IMR-90 (cell line): ENCODE measurements at regions not wholly inside any gene's neighbourhood (a gene's known extent, or its start where the extent isn't known, plus 50 kb on each side); places are given as distances from the start of the nearest gene placed in this dataset.

Experiments
- ATAC-seq: fragments of 200-7000 bp; cut with Tn5 transposase; 2 replicates; pipeline ENCODE4 v1.9.1; 2020; ENCODE audit warnings: low read depth, mild to moderate bottlenecking, moderate library complexity
- BruUV-seq: library from RNA; stranded (reverse); fragments of 400-500 nt; replicated peaks from 2 replicates; lab custom pipeline; 2021; lab: Mats Ljungman, UMichigan
- CTCF ChIA-PET: fragments of 300-600 bp; formaldehyde crosslinking; extraction: SDS; loops from one replicate; lab custom pipeline; 2021; ENCODE audit warnings: antibody characterized with exemption; lab: Yijun Ruan, JAX
- POLR2A ChIA-PET: fragments of 300-600 bp; sonication (Branson Sonifier 250); formaldehyde crosslinking; loops from one replicate; lab custom pipeline; 2022; ENCODE audit warnings: antibody characterized with exemption; ENCODE audit not compliant: unreplicated experiment; lab: Charles Lee
- DNase-seq: peaks from one replicate; pipeline ENCODE4 v3.0.0; 2013
- H2AFZ ChIP-seq: replicated peaks from 2 replicates; pipeline ENCODE3; 2013; ENCODE audit warnings: low read length, mild to moderate bottlenecking; ENCODE audit not compliant: poor library complexity
- H2AK5ac ChIP-seq: 2 replicates; pipeline ENCODE4 v1.6.1; 2013; ENCODE audit warnings: low read depth, low read length, inconsistent platforms
- H2AK9ac ChIP-seq: replicated peaks from 2 replicates; pipeline ENCODE3; 2013; ENCODE audit warnings: mild to moderate bottlenecking, low read depth, low read length, moderate library complexity; ENCODE audit not compliant: poor library complexity
- H2BK120ac ChIP-seq: 2 replicates; pipeline ENCODE4 v1.6.1; 2013; ENCODE audit warnings: low read depth, low read length, inconsistent platforms
- H2BK15ac ChIP-seq: 3 replicates; pipeline ENCODE4 v1.6.1; 2013; ENCODE audit warnings: low read depth, low read length, inconsistent platforms
- H2BK20ac ChIP-seq: 2 replicates; pipeline ENCODE4 v1.6.1; 2013; ENCODE audit warnings: low read depth, mild to moderate bottlenecking, inconsistent platforms, low read length, moderate library complexity
- H2BK5ac ChIP-seq: 2 replicates; pipeline ENCODE4 v1.6.1; 2013; ENCODE audit warnings: mild to moderate bottlenecking, low read depth, low read length, inconsistent platforms; ENCODE audit not compliant: poor library complexity, severe bottlenecking
- H3K14ac ChIP-seq: replicated peaks from 2 replicates; pipeline ENCODE4 v1.6.1; 2013; ENCODE audit warnings: low read depth, low read length, inconsistent platforms
- H3K18ac ChIP-seq: 2 replicates; pipeline ENCODE4 v1.6.1; 2013; ENCODE audit warnings: low read depth, low read length, control low read depth
- H3K23ac ChIP-seq: 2 replicates; pipeline ENCODE4 v1.6.1; 2013; ENCODE audit warnings: low read depth, low read length, inconsistent platforms
- H3K27ac ChIP-seq: 2 replicates; pipeline ENCODE4 v1.5.1; 2013; ENCODE audit warnings: mild to moderate bottlenecking, control low read depth, low read length; ENCODE audit not compliant: insufficient read depth
- H3K27me3 ChIP-seq: 2 replicates; pipeline ENCODE4 v1.6.1; 2013; ENCODE audit warnings: low read length; ENCODE audit not compliant: control insufficient read depth, insufficient read depth
- H3K36me3 ChIP-seq: 2 replicates; pipeline ENCODE4 v1.6.1; 2013; ENCODE audit warnings: low read length, mixed read lengths; ENCODE audit not compliant: control insufficient read depth, insufficient read depth
- H3K4ac ChIP-seq: 2 replicates; pipeline ENCODE4 v1.6.1; 2013; ENCODE audit warnings: low read depth, low read length, inconsistent platforms
- H3K4me1 ChIP-seq: 2 replicates; pipeline ENCODE4 v1.6.1; 2013; ENCODE audit warnings: low read length, mixed read lengths; ENCODE audit not compliant: control insufficient read depth, insufficient read depth
- H3K4me2 ChIP-seq: 2 replicates; pipeline ENCODE4 v1.6.1; 2013; ENCODE audit warnings: low read depth, mild to moderate bottlenecking, control low read depth, low read length, moderate library complexity
- H3K4me3 ChIP-seq: 2 replicates; pipeline ENCODE4 v1.5.1; 2013; ENCODE audit warnings: low read depth, mild to moderate bottlenecking, control low read depth, low read length, moderate library complexity; ENCODE audit not compliant: insufficient read depth
- H3K56ac ChIP-seq: 2 replicates; pipeline ENCODE4 v1.6.1; 2013; ENCODE audit warnings: low read length, inconsistent platforms; ENCODE audit not compliant: insufficient read depth; ENCODE audit errors: extremely low read depth
- H3K79me1 ChIP-seq, 2 experiments: 2 replicates each; pipeline ENCODE4 v1.6.1; 2013; ENCODE audit warnings: low read length in 2 of 2, inconsistent platforms in 1 of 2, low read depth in 1 of 2
- H3K9ac ChIP-seq: 2 replicates; pipeline ENCODE4 v1.6.1; 2013; ENCODE audit warnings: low read depth, low read length, control low read depth
- H3K9me1 ChIP-seq: 2 replicates; pipeline ENCODE4 v1.6.1; 2013; ENCODE audit warnings: low read length, inconsistent platforms; ENCODE audit not compliant: insufficient read depth
- H3K9me3 ChIP-seq: 2 replicates; pipeline ENCODE4 v1.6.1; 2013; ENCODE audit warnings: low read length; ENCODE audit not compliant: control insufficient read depth, insufficient read depth
- H4K20me1 ChIP-seq: 2 replicates; pipeline ENCODE4 v1.6.1; 2013; ENCODE audit warnings: low read length, inconsistent platforms; ENCODE audit not compliant: insufficient read depth
- H4K5ac ChIP-seq: 2 replicates; pipeline ENCODE4 v1.6.1; 2013; ENCODE audit warnings: mild to moderate bottlenecking, low read depth, low read length, control low read depth
- H4K8ac ChIP-seq, 2 experiments: 2 replicates each; pipeline ENCODE4 v1.6.1; 2013; ENCODE audit warnings: low read depth in 2 of 2, low read length in 2 of 2, control low read depth in 1 of 2, inconsistent platforms in 1 of 2
- H4K91ac ChIP-seq: 2 replicates; pipeline ENCODE4 v1.6.1; 2013; ENCODE audit warnings: low read depth, low read length, inconsistent platforms; ENCODE audit not compliant: insufficient read depth
- CEBPB ChIP-seq: IDR thresholded peaks from 2 replicates; pipeline ENCODE4 v1.6.1; 2012; ENCODE audit warnings: low read depth, low read length, improper control_type of control experiment
- MXI1 ChIP-seq: IDR thresholded peaks from 2 replicates; pipeline ENCODE4 v1.6.1; 2012; ENCODE audit warnings: low read depth, mild to moderate bottlenecking, low read length, moderate library complexity, borderline replicate concordance
- POLR2A ChIP-seq: IDR thresholded peaks from 2 replicates; pipeline ENCODE4 v1.6.1; 2012; ENCODE audit warnings: mild to moderate bottlenecking, low read depth, low read length
- RCOR1 ChIP-seq: IDR thresholded peaks from 2 replicates; pipeline ENCODE4 v1.6.1; 2012; ENCODE audit warnings: mild to moderate bottlenecking, low read length, improper control_type of control experiment; ENCODE audit not compliant: insufficient replicate concordance
- WGBS, 2 experiments: methylation state at CpG; one replicate each; pipeline versions ENCODE4 v1.1.5 to v1.1.7; 2013; ENCODE audit warnings: missing lambda C conversion rate in 2 of 2; ENCODE audit not compliant: insufficient read length in 1 of 2; ENCODE audit errors: extremely low coverage in 2 of 2; 5-methylcytosine and 5-hydroxymethylcytosine counted together
- dilution Hi-C: fragments of 300-500 bp; cut with HindIII; formaldehyde crosslinking; loops from one replicate; pipeline ENCODE4 v1.14.3; 2018; ENCODE audit warnings: low sequenced_read_pairs; ENCODE audit not compliant: unreplicated experiment
- in situ Hi-C: fragments of 300-500 bp; cut with MboI; formaldehyde crosslinking; loops from 3 replicates; pipeline ENCODE4 v1.14.3; 2019; ENCODE audit warnings: low sequenced_read_pairs, inconsistent platforms, mixed read lengths
- intact Hi-C: fragments of 100-400 bp; cut with micrococcal nuclease; formaldehyde crosslinking; loops from 2 replicates; pipeline ENCODE4 v1.10.0; 2022

DNA sequence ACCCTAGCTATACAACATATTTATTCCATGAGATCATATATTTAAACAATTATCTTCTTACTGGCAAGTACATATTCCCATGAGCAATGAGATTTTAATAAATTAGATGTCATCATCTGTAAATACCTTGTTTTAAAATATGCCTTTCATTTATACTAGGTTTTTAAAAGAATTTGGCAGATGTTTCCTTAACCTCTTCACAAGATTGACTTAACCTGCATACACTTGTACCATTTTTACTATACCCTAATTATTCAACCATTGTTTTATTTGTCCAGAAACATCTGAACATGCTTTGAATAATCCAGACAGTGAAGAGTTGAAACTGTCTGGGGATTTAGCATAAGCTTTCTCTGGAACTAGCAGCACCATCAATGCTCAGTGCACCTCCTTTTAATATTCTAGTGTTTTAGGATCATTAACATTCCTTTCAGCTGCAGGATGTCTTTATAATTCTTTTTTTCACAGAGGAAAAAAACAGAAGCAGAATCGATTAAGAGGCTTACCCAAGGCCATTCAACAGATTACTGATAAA, 188.0 kb upstream of the TENT5A start:
- H3K14ac ChIP-seq: no peak overlapping the region
- ChIA-PET POLR2A (no interaction called here), CTCF (no interaction called here)
- ATAC-seq: no peak
- no peak overlapping the region for H3K9ac ChIP-seq
- TF ChIP-seq RCOR1 (no peak), CEBPB (no peak), MXI1 (no peak), POLR2A (no peak)
- no peak overlapping the region for H2BK120ac ChIP-seq
- in situ Hi-C loops (no loop called here), dilution Hi-C loops (no loop called here), intact Hi-C loops (no loop called here)
- 0 out of 3 replicates have a peak overlapping the region, but pooled peaks have one; percentile 1 for H2BK15ac ChIP-seq
- no peak overlapping the region for H2AK5ac ChIP-seq
- H3K4me3 ChIP-seq: no peak overlapping the region
- H2BK5ac ChIP-seq: peak overlapping the region; percentile 94
- H3K4me1 ChIP-seq: peaks cover 12% of the 10 kb centered on the region
- no peak overlapping the region for H3K23ac ChIP-seq
- WGBS, 2 experiments: no CpG with 5 or more reads among the region's 1 CpG
- H2AK9ac ChIP-seq: no peak overlapping the region
- H3K9me1 ChIP-seq: peaks cover 6% of the 10 kb centered on the region; the same call in 1 of the 2 replicates
- H3K27me3 ChIP-seq: no peaks in the 10 kb centered on the region
- no peak overlapping the region for H3K4ac ChIP-seq
- H3K18ac ChIP-seq: no peak overlapping the region
- H4K8ac ChIP-seq: 0 out of 4 replicates have a peak overlapping the region, but pooled peaks of 1 of the 2 experiments have one; percentile 2
- no peak overlapping the region for H3K56ac ChIP-seq
- no peak overlapping the region for H4K91ac ChIP-seq
- no peaks in the 10 kb centered on the region for H4K20me1 ChIP-seq
- H3K9me3 ChIP-seq: no peaks in the 10 kb centered on the region
- no TSS peak for BruUV-seq
- H3K4me2 ChIP-seq: no peak overlapping the region
- H4K5ac ChIP-seq: no peak overlapping the region
- no peak overlapping the region for H3K27ac ChIP-seq
- no peaks in the 10 kb centered on the region for H3K36me3 ChIP-seq
- H2AFZ ChIP-seq: no peak overlapping the region
- no peaks in the 10 kb centered on the region for H3K79me1 ChIP-seq
- 0 out of 2 replicates have a peak overlapping the region, but pooled peaks have one; percentile 1 for H2BK20ac ChIP-seq
- DNase-seq: peak; percentile 22
